ENCODE measurements at regions not wholly inside any gene's neighbourhood (a gene's known extent, or its start where the extent isn't known, plus 50 kb on each side); places are given as distances from the start of the nearest gene placed in this dataset.

GRCh38 chr12:88951177-88951576 is 370.9 kb upstream of the KITLG start:
- no peak for TF ChIP-seq POLR2A (IDR thresholded peaks at IDR 0.05)
- TF ChIP-seq CTCF (IDR thresholded peaks at IDR 0.05): no peak
- TF ChIP-seq POLR2AphosphoS5 (IDR thresholded peaks at IDR 0.05): no peak
